ENCODE measurements at regions not wholly inside any gene's neighbourhood (a gene's known extent, or its start where the extent isn't known, plus 50 kb on each side); places are given as distances from the start of the nearest gene placed in this dataset.

GRCh38 chr21:9838738-9839642 lies 682.4 kb upstream of the TPTE start:
- TF ChIP-seq CTCF (IDR thresholded peaks at IDR 0.05) (no peak), POLR2A (IDR thresholded peaks at IDR 0.05) (no peak)

Data from thyroid gland (tissue), 4 donors.